ENCODE measurements at regions not wholly inside any gene's neighbourhood (a gene's known extent, or its start where the extent isn't known, plus 50 kb on each side); places are given as distances from the start of the nearest gene placed in this dataset.

GRCh38 chr20:17872959-17873358 lies 95.6 kb downstream of the SNX5 start:
- no peak for TF ChIP-seq ELF4 (IDR thresholded peaks at IDR 0.05)
- TF ChIP-seq NFRKB (IDR thresholded peaks at IDR 0.05): no peak
- TF ChIP-seq HDGF (IDR thresholded peaks at IDR 0.05; ENCODE audit: borderline replicate concordance): no peak
- no peak for TF ChIP-seq FOXM1 (IDR thresholded peaks at IDR 0.05; ENCODE audit: borderline replicate concordance)
- TF ChIP-seq SP1 (IDR thresholded peaks at IDR 0.05): no peak
- TF ChIP-seq TARDBP (IDR thresholded peaks at IDR 0.05): no peak
- TF ChIP-seq ARNT (IDR thresholded peaks at IDR 0.05): no peak
- no peak for TF ChIP-seq PKNOX1 (IDR thresholded peaks at IDR 0.05)
- DNase-seq (ENCODE audit: extremely low spot score): no peak
- ChIA-PET POLR2A (no interaction called here), CTCF (no interaction called here)

GRCh38 chr20:17872434-17872833 lies 96.2 kb downstream of the SNX5 start:
- CTCF ChIA-PET: no interaction called here

DNA sequence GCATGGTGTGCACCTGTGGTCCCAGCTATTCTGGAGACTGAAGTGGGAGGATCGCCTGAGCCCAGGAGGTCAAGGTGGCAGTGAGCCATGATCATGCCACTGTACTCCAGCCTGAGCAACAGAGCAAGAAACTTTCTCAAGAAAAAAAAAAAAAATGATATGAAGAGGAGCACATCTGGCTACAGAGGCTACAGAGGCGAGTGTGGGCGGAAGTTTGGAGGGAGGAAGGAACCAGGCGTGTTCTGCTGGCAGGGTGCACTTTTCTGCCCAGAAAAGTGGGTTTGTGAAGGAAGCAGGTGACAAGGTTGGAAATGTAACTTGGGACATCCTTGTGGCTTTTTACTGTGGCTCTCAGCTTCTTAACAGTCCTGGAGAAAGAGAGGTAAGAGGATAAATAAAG lies 96.7 kb downstream of the SNX5 start:
- ChIA-PET POLR2A (no interaction called here), CTCF (no interaction called here)
- TF ChIP-seq PKNOX1 (IDR thresholded peaks at IDR 0.05): no peak
- no peak for TF ChIP-seq ARNT (IDR thresholded peaks at IDR 0.05)
- no peak for TF ChIP-seq BHLHE40 (IDR thresholded peaks at IDR 0.05; ENCODE audit: borderline replicate concordance)
- TF ChIP-seq L3MBTL2 (conservative IDR thresholded peaks at IDR 0.05): no peak
- no peak for TF ChIP-seq FOXK2 (IDR thresholded peaks at IDR 0.05)
- no peak for TF ChIP-seq NFRKB (IDR thresholded peaks at IDR 0.05)
- no peak for TF ChIP-seq SP1 (IDR thresholded peaks at IDR 0.05)
- TF ChIP-seq FOXM1 (IDR thresholded peaks at IDR 0.05; ENCODE audit: borderline replicate concordance): no peak
- DNase-seq (ENCODE audit: extremely low spot score): no peak

More at GRCh38 chr20:17872434-17872833, 96.2 kb downstream of the SNX5 start:
- no peak for TF ChIP-seq HDGF (IDR thresholded peaks at IDR 0.05; ENCODE audit: borderline replicate concordance)
- no peak for TF ChIP-seq FOXK2 (IDR thresholded peaks at IDR 0.05)
- no peak for TF ChIP-seq FOXM1 (IDR thresholded peaks at IDR 0.05; ENCODE audit: borderline replicate concordance)
- no peak for TF ChIP-seq CTBP1 (IDR thresholded peaks at IDR 0.05; ENCODE audit: borderline replicate concordance)
- TF ChIP-seq SP1 (IDR thresholded peaks at IDR 0.05): no peak
- no peak for TF ChIP-seq ZNF384 (IDR thresholded peaks at IDR 0.05)
- no peak for TF ChIP-seq PKNOX1 (IDR thresholded peaks at IDR 0.05)
- no peak for TF ChIP-seq ELF4 (IDR thresholded peaks at IDR 0.05)
- no peak for TF ChIP-seq TARDBP (IDR thresholded peaks at IDR 0.05)
- TF ChIP-seq L3MBTL2 (conservative IDR thresholded peaks at IDR 0.05): no peak
- no peak for TF ChIP-seq LEF1 (IDR thresholded peaks at IDR 0.05; ENCODE audit: borderline replicate concordance)
- no peak for TF ChIP-seq BHLHE40 (IDR thresholded peaks at IDR 0.05; ENCODE audit: borderline replicate concordance)
- no peak for TF ChIP-seq FOXA1 (IDR thresholded peaks at IDR 0.05)
- TF ChIP-seq SUZ12 (IDR thresholded peaks at IDR 0.05): no peak
- TF ChIP-seq NFRKB (IDR thresholded peaks at IDR 0.05): no peak
- no peak for TF ChIP-seq ARNT (IDR thresholded peaks at IDR 0.05)
- DNase-seq (ENCODE audit: extremely low spot score): no peak
- POLR2A ChIA-PET: no interaction called here

DNA sequence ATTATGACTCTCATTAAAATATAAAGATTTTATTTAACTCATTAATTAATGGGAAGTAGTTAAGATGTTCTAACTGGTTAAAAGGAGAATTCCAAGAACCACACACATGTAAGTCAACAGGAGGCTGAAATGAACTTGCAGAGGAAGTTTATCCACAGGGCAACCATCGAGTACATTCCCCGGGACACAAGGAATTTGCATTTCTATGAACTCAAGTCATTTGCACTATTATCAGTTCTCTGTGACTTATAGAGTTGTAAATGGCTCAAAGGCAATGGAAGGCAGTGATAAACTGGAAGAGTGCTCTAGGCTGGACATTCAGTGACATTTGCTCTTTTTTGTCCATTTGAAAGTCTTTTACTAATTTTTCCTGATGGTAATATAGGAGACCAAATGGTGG lies 97.4 kb downstream of the SNX5 start:
- no peak for DNase-seq (ENCODE audit: extremely low spot score)
- ChIA-PET CTCF (no interaction called here), POLR2A (no interaction called here)
- no peak for TF ChIP-seq FOXA1 (IDR thresholded peaks at IDR 0.05)
- TF ChIP-seq ZNF384 (IDR thresholded peaks at IDR 0.05): no peak
- no peak for TF ChIP-seq CTBP1 (IDR thresholded peaks at IDR 0.05; ENCODE audit: borderline replicate concordance)
- no peak for TF ChIP-seq LEF1 (IDR thresholded peaks at IDR 0.05; ENCODE audit: borderline replicate concordance)
- TF ChIP-seq BHLHE40 (IDR thresholded peaks at IDR 0.05; ENCODE audit: borderline replicate concordance): no peak
- no peak for TF ChIP-seq FOXM1 (IDR thresholded peaks at IDR 0.05; ENCODE audit: borderline replicate concordance)
- no peak for TF ChIP-seq ARNT (IDR thresholded peaks at IDR 0.05)
- no peak for TF ChIP-seq FOXK2 (IDR thresholded peaks at IDR 0.05)
- TF ChIP-seq SP1 (IDR thresholded peaks at IDR 0.05): no peak
- TF ChIP-seq ELF4 (IDR thresholded peaks at IDR 0.05): no peak
- TF ChIP-seq L3MBTL2 (conservative IDR thresholded peaks at IDR 0.05): no peak
- TF ChIP-seq NFRKB (IDR thresholded peaks at IDR 0.05): no peak
- no peak for TF ChIP-seq TARDBP (IDR thresholded peaks at IDR 0.05)
- no peak for TF ChIP-seq HDGF (IDR thresholded peaks at IDR 0.05; ENCODE audit: borderline replicate concordance)

- TF ChIP-seq ARNT (IDR thresholded peaks at IDR 0.05) (no peak), FOXK2 (IDR thresholded peaks at IDR 0.05) (no peak), PKNOX1 (IDR thresholded peaks at IDR 0.05) (no peak), FOXA1 (IDR thresholded peaks at IDR 0.05) (no peak), ELF4 (IDR thresholded peaks at IDR 0.05) (no peak), NFRKB (IDR thresholded peaks at IDR 0.05) (no peak), HDGF (IDR thresholded peaks at IDR 0.05; ENCODE audit: borderline replicate concordance) (no peak), CTBP1 (IDR thresholded peaks at IDR 0.05; ENCODE audit: borderline replicate concordance) (no peak), SP1 (IDR thresholded peaks at IDR 0.05) (no peak)
- ChIA-PET CTCF (no interaction called here), POLR2A (no interaction called here)
- DNase-seq (ENCODE audit: extremely low spot score): no peak
These were observed 98.4 kb downstream of the SNX5 start for GRCh38 chr20:17870086-17870740.

All from HEK293T (cell line).